Activated CD4-positive, CD25-positive, alpha-beta regulatory T cell treated with anti-CD3 and anti-CD28 coated beads, Interleukin-2, amount 50 U/mL, for 72 hours (primary cell): ENCODE measurements at regions not wholly inside any gene's neighbourhood (a gene's known extent, or its start where the extent isn't known, plus 50 kb on each side); places are given as distances from the start of the nearest gene placed in this dataset.

Experiments
- DNase-seq: peaks from one replicate; pipeline ENCODE4 v3.0.0; 2021

DNA sequence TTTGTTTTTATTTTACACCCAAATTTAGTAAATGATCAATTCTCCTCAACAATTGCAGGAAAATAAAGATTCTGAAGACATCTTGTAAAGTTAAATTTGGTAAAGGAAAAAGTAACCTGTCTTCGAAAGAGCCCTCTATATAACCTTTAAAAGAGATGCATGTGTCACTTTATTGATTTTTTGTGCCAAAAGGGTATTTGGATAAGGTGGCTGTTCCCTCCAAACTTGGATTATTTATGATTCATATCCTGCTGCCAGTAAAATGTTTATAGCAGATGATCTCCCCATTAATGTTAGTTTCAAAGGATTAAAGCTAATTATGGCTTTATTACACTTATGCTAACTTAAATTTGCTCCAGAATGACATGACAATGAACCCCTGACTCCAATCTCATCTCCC is 98.8 kb downstream of the DUSP6 start:
- DNase-seq = no peak

DNA sequence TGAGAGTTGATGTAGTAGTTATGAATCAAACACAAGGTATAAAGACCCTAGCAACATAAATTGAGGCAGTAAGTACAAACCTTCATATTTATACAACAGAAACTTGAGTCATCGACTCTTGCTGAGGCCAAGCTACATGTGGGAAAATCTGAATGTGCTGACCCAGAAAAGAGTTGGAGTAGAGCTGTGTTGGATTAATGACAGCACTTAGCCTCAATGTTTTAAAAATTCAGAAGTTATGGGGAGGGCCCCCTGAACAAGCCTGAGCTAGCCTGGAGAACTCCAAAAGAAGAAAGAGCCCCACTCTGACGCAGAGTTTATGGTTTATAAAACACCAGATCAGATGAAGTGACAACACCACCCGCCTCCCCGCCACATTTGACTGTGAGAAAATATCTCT is 100.0 kb downstream of the DUSP6 start:
- no peak for DNase-seq

DNA sequence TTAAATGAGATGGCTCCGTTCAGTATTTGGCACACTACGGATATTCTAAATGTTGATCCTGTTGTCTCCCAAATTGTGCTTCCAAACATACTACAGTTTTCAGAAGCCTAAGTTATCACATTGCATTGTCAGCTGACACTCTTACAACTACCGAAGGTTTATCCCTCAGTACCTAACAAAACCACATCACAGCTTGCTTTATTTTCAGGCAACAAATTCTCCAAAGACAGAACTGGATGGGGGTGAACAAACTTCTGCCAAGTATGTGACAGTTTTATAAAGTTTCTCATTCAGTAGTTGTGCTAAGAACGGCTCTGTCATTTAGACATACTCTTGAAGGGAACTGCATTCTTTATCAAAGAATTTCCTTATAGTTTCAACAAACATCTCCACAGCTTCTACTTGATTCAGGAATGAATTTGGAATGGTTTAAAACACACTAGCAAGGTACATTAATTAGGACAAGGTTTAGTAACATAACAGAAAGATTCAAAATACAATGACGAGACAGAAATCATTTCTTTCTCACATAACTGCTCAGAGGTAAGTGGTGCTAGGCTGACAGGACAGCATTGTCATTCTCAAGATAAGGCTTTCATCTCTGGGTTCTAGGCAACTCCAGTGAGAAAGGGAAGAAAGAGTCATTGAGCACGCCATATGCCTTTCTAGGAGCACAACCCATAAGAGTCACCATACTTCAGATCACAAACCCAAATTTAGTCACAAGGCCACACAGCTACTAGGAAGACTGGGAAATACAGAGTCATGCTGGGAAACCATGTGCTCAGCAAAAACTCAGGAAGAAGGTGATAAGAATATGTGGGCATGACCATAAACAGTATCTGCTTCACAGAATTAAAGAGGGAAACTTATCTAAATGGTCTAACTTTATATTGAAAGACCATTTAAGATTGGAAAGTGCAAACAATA is 100.7 kb downstream of the DUSP6 start:
- DNase-seq = no peak

DNA sequence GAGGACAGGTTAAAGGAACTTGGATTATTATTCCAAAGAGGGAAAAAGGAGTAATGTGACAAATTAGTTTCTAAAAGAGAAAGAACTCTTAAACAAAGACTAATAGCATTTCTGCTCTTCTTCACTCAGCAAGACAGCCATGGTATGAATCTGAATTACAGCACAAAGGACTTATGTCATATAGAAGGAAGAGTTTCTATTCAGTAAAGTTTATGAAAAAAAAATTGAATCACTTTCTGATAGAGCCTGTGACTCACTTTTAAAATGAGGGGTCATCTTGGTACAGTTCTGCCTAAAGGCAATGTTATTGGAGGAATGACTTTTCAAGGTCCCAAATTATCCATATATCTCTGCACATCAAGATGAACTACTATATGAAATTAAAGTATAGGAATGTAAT is 101.7 kb downstream of the DUSP6 start:
- no peak for DNase-seq

DNA sequence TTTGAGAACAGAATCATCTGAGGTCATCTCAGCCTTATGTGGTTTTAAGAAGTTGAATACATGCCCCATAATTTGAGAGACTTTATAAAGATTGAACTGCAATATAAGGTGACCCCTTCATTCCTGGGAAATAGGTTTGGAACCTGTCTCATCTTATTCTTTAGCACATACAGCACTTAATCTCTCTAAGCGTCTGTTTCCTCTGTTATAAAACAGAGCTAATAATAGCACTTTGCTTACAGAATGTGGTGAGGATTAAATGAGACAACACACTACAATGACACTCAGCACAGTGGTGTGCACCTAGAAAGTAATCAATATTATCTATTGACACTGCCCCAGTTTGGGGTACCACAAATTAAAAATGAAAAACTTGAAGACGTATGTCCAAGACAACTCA is 102.1 kb downstream of the DUSP6 start:
- DNase-seq = no peak

DNA sequence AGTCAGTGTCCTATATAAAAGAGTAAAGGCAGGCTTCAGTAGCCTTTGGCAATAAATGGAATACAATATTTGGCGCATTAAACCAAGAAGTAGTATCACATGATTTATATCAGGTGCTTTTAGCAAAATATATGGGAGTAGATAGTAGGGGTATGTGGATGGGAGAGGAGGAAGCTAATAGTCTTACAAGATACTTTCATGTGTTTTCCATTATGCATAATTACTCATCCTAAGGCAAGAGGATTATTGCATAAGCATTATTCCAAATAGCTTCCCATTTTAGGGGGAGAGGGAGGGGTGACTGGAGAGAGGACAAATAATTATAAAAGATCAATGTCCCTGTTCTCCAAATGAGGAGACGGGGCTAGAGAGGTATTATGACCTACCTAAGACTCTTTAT is 104.3 kb downstream of the DUSP6 start:
- DNase-seq = no peak

DNA sequence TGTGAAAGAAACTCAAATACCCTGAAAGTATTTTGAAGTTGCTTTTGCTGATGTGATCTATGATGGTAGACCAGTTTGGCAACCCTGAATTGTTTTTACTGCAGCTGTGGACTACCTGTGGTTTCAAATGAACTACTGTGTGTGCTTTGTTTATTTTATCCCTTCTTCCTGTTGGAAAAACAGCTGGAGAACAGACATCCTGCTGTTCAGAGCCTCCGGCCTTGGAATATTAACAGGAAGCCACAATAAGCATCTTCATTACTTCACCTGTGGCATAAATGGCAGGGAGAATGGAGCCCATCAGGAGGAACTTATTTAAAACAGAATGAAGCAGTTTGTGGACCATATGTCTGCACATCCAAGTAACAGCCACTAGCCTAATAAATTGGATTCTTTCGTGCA is 104.8 kb downstream of the DUSP6 start:
- DNase-seq = no peak

DNA sequence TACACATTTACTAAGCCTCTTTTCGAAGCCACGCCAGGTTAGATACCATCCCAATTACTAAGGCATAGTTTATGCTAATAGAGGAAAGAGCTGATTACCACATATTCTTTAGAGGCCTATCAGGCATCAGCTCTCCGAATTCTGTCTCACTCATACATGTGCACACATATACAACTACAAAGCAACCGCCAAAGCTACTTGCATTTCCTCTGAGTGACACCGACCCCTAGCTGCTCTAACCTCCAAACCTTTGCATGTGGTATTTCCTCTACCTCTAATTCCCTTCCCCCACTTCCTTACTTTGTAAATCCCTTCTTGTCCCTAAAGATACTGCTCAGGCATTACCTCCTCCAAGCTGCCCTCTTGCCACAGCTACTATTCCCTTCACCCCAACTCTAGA is 107.2 kb downstream of the DUSP6 start:
- DNase-seq = no peak

DNA sequence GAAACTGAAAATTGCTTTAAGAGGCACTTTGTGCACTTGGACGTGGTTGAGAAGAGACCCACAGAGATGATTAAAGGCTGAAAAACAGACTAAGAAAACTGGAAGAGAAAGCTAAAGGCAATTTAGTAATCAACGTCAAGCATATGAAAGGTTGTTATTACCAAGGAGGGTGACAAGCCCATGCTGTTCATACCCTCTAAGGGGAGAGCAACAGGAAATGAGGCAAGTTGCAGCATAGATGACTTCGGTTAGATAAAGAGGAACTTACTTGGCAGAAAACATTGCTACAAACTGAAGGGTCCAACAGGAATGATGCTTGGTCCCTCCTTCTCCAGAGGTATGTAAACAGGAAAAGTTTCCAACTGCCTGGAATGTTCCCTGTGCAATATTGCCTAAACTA is 107.8 kb downstream of the DUSP6 start:
- no peak for DNase-seq

DNA sequence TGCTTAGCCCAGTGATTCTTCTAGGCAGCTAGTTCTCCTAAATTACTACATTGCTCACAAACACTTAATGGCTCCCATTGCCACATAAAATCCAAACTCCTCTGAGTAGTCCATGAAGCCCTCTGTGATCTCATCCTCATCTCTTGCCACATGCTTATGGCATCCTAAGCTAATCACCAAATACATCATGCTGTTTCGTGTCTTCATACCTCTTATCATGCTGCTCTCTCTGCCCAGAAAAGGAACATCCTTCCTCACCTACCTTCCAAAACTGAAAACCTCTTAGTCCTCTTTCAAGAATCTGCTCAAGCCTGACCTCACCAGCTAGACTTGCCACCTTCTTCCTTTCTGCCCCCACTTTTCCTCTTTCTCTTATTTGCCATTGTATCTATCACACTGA is 108.5 kb downstream of the DUSP6 start:
- no peak for DNase-seq

DNA sequence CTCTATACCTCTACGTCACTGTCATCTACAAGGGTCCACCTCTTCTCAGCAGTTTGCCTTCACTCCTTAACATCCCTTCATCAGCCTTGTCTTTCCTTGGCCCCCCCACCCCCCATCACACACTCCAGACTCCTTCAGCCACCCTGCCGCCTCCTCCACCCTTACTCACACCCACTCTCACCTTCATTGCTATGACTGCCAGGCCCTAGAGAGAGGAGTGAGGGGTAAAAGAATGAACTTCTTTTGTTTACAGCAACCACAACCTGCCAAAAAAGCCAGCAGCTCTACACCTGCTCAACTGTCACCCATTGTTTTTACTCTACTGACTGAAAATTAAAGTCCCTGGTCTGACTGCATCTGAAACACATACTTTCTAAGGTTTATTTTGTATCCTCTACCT is 112.8 kb downstream of the DUSP6 start:
- DNase-seq = no peak

DNA sequence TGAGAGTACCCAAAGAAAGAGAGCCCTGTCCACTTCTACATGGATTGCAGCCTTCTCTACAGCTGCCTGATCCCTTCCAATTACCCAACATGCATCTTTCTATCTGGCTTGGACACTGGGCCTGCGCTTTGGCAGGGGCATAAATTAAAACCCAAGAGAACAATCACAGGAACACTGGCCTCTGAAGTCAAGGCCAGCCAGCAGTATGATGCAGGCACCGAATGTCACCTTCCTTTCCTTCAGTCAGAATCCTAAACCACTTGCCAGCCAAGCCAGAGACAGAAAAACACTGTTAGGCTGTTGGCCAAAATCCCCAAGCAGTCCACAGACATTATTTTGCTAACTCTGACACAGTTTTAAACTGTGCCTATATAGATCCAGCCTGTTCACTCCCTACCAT is 113.7 kb downstream of the DUSP6 start:
- DNase-seq = no peak

DNA sequence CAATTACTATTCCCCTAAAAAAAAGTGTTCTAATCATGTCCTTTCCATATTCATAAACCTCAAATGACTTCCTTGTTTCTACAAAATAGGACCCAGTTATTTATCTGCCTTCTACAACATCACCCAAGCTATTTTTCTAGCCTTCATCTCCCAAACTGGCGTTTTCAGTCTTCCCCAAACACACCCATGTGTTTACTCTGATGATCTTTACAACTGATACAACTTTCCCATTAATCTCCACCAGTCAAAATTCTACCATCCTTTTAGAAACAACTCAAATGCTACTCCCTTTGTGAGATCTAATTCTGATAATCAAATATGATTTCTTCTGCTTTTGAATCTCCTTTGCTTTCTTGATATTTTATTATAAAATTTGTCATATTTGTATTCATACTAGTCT is 114.5 kb downstream of the DUSP6 start:
- DNase-seq = no peak

DNA sequence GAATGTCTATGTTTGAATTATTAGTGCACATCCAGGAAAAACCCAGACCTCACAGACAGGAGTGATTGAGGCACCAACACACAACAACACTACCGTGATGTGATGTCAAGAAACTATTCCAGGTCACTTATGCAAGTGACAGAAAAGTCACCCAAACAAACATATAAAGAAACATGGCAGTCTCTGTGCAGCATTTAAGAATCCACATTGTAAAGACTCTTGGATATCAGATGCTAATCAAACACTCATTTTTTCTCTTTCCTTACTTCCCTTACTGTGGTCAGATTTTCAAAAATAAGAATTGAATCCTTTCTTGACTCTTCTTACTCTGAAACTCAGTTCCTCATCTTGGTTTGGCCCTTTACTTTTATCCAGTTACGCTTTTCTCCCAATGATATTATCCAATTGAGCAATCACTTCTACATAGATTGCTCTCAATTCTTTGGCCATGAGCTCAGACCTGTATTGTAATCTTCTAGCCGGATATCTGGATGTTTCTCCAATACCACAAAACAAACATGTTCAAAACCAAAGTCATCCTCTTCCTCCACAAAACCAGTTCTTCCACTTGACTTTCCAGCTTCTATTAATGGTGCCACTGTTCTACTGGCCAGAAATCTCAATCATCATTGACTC is 115.4 kb downstream of the DUSP6 start:
- no peak for DNase-seq

DNA sequence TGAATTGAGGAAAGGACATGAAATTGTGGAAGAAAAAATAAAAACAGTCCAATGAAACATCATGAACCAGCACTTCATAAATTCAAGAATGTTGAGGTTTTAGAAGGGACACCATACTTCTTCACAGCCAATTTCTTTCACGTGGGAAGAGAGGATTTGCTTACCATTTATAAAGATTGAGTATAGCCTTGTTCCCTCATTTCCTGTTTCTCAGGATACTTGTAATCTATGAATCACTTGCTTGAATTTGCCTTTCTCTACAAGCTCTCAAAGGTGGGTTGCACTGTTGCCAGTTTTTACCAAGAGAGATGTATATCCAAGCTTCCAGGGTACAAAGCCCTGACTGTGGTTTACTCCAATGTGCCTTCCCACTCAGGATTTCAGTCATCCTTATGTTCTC is 116.1 kb downstream of the DUSP6 start:
- no peak for DNase-seq

DNA sequence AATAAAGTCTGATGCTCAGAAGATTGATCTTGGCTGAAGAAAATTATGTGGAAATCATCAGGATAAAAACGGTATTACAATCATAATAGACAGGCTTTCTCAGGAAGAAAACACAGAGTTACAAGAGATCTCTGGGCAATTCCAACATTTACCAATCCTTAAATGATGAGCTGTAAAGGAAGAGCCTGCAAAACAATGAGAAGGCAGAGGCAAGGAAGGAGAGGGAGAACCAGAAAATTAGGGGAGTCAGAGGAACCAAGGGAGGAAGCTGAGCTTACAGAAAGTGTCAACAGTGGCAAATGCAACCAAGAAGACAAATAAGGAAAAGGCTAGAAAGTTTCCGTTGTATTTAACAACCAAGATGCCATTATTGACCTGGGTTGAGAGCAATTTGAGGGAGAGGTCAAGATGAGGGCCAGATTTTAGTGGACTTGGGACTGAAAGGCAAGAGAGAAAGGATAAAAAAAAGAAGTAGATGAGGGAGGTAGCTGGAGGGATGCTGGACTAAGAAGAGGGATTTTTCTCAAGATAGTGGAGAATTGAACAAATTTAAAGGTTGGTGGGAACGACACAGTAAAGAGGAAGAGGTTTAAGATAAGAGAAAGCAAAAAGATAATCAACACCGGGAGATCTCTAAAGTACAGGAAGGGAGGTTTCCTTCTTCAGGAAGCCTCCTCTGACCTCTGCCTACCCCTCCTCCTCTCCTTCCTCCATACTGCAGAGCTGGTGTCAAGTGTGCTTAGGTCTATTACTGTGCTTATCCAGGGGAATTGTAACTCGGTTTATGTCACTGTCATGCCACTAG is 116.9 kb downstream of the DUSP6 start:
- no peak for DNase-seq

DNA sequence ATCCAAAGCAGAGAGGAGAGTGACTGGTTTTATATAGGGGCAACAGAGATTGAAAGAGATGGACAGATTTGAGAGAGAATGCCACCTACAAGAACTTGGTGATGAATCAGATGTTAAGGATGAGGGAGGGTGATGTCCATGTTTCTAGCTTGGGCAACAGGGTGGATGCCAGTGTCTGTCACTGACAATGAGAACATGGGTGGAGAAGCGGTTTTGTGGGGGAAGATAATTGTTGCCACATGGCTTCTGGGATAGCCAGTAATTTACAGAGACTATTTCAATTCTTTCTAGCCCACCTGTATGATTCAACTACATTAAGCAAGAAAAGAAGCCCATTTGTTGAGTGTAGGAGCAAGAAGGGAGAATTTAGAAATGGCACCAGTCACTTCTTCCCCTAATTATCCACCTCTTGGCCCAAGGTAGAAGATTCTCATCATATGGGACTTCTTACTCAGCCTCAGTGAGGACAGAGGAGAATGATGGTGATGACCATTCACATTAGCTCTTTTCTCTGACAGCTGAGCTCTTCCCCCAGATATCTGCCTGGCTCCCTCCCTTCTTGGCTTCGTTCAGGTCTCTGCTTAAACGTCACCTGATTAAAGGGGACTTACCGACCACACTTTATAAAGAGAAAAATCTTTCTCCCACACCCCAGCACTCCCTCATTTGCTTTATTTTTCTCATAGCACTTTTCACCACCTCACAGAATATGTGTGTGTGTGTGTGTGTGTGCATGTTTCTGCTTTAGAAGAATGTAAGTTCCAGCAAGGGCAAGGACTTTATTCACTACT is 117.8 kb downstream of the DUSP6 start:
- DNase-seq = no peak

DNA sequence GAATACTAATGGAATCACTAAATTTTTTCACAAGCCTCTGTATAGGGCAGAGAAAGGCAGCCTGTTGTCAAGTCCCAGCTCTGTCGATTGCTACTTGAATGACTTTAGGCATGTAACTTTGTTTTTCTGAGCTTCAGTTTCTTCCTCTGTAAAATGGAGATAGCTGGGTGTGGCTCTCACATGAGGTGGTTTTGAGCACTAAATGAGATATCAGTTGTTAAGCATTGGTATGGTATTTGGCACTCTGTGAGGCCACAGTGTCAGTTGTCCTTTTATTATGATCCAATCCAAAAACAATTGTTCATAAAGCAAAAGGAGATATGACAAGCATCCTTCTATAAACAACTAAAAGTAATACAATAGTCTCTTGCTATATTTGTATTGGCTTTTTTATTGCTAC is 120.6 kb downstream of the DUSP6 start:
- DNase-seq = no peak

DNA sequence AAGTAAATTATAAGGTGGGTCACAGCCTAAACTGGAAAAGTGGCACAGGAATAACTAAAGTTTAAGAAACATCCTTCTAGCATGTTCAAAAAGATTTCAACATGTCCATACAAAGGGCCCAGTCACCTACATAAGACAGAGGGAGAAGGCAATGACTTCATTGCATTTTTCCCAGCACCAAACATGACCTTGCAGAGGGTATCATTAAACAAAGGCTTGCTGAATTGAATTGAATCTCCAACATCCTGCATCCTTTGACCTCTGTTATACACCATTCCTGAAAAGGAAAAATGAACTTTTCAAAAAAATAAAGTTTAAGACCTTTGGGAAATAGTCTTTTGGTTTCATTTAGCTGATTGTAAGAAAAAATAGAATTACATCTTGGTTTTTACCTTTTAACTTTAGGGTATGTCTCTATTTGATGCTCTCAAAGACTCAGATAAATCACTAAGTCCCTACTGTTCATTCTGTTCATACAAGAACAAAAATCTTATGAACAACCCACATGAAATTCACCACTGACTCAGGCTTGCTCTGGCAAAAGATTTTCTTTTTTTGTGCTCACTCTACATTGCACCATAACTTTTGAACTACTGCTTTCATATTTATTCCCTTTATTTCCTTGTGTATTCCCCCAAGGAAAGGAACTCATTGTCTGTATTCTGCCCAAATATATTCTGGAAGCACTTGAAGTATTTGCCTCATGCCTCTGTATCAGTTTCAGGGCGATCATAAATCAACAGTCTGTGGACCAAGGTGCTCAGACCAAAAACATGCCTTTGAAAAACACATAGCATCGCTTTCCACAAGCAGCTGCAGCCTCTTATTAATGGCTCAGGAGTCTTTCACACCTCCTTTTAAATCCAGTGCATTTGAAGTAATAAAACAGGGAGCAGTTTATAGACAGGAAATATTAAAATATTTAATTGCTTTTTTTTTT is 121.7 kb downstream of the DUSP6 start:
- no peak for DNase-seq

DNA sequence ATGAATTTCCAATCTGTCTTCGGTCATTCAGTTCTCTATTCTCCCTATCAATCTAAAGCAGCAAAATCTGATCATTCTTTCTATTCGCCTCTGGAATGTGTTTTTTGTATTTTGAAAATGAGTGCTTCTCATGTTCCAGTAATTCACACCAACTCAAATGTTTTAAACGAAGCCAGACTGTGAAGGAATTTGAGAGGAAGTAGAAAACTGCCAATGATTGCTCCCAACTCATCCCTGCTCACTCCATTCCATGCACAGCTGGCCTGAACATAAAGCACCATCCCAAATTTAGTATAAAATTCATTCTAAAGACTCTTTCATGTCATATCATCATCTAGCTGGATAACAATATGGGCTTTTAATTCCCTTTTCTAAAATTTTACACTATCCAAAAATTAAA is 123.8 kb downstream of the DUSP6 start:
- DNase-seq = no peak

DNA sequence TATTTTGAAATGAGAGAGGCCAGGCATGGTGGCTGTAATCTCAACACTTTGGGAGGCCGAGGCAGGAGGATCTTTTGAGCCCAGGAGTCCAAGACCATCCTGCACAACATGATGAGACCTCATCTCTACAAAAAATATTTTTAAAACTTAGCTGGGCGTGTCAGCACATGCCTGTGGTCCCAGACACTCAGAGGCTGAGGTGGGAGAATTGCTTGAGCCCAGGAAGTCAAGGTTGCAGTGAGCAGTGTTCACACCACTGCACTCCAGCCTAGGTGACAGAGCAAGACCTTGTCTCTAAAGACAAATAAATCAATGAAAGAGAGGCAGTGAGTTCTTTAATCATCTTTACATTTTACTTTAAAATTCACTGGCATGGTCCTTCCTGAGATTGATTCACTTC is 124.5 kb downstream of the DUSP6 start:
- no peak for DNase-seq
